ENCODE measurements at regions not wholly inside any gene's neighbourhood (a gene's known extent, or its start where the extent isn't known, plus 50 kb on each side); places are given as distances from the start of the nearest gene placed in this dataset.
"Not testable (repeated sequence)": the region's sequence is repeated elsewhere in the genome, so short reads cannot be mapped to it uniquely, and the experiment has no call there.

DNA sequence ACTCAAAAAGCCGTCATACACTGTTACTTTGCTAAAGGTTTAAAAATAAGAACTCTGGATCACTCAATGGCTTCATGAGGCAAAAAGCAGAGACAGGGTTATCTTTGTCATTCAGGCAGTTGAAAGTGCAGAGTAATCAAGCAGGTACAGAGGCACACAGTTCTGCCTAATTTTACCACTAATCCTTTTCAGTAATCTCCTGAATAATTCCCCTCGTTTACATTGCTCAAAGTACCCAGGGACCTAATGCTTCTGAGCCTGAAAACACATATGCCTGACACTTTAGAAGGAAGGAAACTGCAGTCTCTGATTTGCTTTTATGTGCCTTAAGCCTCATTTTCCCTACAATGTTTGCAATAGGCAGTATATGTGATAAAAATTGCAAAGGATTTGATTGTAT lies 71.4 kb upstream of the TRAM1L1 start:
- H3K9me3 ChIP-seq (ENCODE audit: control insufficient read depth, insufficient read depth, low read length), result no peaks in the 10 kb centered on the region
- H3K27me3 ChIP-seq (ENCODE audit: control insufficient read depth, low read length), result no peaks in the 10 kb centered on the region
- no peak for TF ChIP-seq EZH2phosphoT487 (IDR thresholded peaks at IDR 0.05; ENCODE audit: borderline replicate concordance, low read length)
- TF ChIP-seq, protein P1, sequence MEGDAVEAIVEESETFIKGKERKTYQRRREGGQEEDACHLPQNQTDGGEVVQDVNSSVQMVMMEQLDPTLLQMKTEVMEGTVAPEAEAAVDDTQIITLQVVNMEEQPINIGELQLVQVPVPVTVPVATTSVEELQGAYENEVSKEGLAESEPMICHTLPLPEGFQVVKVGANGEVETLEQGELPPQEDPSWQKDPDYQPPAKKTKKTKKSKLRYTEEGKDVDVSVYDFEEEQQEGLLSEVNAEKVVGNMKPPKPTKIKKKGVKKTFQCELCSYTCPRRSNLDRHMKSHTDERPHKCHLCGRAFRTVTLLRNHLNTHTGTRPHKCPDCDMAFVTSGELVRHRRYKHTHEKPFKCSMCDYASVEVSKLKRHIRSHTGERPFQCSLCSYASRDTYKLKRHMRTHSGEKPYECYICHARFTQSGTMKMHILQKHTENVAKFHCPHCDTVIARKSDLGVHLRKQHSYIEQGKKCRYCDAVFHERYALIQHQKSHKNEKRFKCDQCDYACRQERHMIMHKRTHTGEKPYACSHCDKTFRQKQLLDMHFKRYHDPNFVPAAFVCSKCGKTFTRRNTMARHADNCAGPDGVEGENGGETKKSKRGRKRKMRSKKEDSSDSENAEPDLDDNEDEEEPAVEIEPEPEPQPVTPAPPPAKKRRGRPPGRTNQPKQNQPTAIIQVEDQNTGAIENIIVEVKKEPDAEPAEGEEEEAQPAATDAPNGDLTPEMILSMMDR (IDR thresholded peaks at IDR 0.05; ENCODE audit: low read depth, low read length, poor library complexity, severe bottlenecking), result no peak
- H3K27ac ChIP-seq (ENCODE audit: low read depth, low read length), result no peak overlapping the region
- H3K4me3 ChIP-seq (ENCODE audit: low read length), result no peak overlapping the region
- H4K20me1 ChIP-seq (ENCODE audit: control insufficient read depth, insufficient read depth, low read depth, low read length), result no peaks in the 10 kb centered on the region
- H3K9me2 ChIP-seq (replicated peaks; ENCODE audit: control insufficient read depth, low read length), result no peaks in the 10 kb centered on the region
- no peaks in the 10 kb centered on the region for H3F3A ChIP-seq (ENCODE audit: control insufficient read depth, insufficient read depth)
- H3K4me2 ChIP-seq (ENCODE audit: low read length), result no peak overlapping the region
- H3K4me1 ChIP-seq (ENCODE audit: control insufficient read depth, low read length), result no peaks in the 10 kb centered on the region
- no peaks in the 10 kb centered on the region for H3K79me2 ChIP-seq (ENCODE audit: control insufficient read depth, low read length)
- H3K36me3 ChIP-seq (ENCODE audit: control insufficient read depth, low read length), result no peaks in the 10 kb centered on the region

DNA sequence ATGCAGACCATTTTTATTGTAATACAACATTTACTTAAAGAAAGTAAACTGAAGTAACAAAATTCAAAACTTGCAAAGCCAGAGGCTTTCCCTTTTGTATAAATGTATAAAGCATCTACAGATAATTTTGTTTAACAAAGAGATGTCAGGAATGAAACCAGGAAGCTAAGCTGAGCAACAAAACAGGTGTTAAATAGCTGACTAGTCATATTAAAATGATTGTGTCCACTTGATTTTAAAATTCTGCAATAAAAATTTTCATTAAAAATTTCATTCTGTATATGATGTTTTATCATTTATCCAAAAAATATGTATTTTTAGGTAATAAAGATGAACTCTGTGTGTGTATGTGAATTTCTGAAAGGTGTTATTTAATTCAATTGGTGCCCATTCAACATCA lies 72.0 kb upstream of the TRAM1L1 start:
- no peaks in the 10 kb centered on the region for H3K4me1 ChIP-seq (ENCODE audit: control insufficient read depth, low read length)
- H3K9me2 ChIP-seq (replicated peaks; ENCODE audit: control insufficient read depth, low read length), result no peaks in the 10 kb centered on the region
- no peaks in the 10 kb centered on the region for H3K9me3 ChIP-seq (ENCODE audit: control insufficient read depth, insufficient read depth, low read length)
- H3K79me2 ChIP-seq (ENCODE audit: control insufficient read depth, low read length), result no peaks in the 10 kb centered on the region
- no peak overlapping the region for H3K27ac ChIP-seq (ENCODE audit: low read depth, low read length)
- no peak overlapping the region for H3K4me3 ChIP-seq (ENCODE audit: low read length)
- H3K27me3 ChIP-seq (ENCODE audit: control insufficient read depth, low read length), result no peaks in the 10 kb centered on the region
- H3K36me3 ChIP-seq (ENCODE audit: control insufficient read depth, low read length), result no peaks in the 10 kb centered on the region
- no peaks in the 10 kb centered on the region for H4K20me1 ChIP-seq (ENCODE audit: control insufficient read depth, insufficient read depth, low read depth, low read length)
- no peak overlapping the region for H3K4me2 ChIP-seq (ENCODE audit: low read length)
- TF ChIP-seq, protein P1 (IDR thresholded peaks at IDR 0.05; ENCODE audit: low read depth, low read length, poor library complexity, severe bottlenecking), result no peak
- TF ChIP-seq EZH2phosphoT487 (IDR thresholded peaks at IDR 0.05; ENCODE audit: borderline replicate concordance, low read length), result no peak
- H3F3A ChIP-seq (ENCODE audit: control insufficient read depth, insufficient read depth), result no peaks in the 10 kb centered on the region

DNA sequence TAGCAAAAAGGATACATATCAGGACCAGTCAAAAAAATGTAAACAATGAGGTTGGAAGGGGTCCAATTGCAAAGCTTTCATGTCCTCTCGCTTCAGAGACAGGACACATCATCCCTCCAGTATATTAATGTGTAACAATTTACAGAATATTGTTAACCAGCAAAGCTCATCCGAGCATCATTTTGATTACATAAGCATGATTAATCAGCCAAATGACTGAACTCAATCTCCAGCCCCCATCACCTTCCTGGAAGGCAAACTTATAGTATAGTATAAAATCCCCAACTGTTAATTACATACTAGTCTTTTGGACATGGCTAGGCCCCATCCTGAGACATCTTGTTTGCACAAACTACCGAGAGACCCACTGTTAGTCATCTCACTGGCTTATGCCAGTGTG lies 77.6 kb upstream of the TRAM1L1 start:
- H3K36me3 ChIP-seq (ENCODE audit: control insufficient read depth, low read length), result no peaks in the 10 kb centered on the region
- no peaks in the 10 kb centered on the region; the same call in 1 of the 2 replicates for H3K9me2 ChIP-seq (replicated peaks; ENCODE audit: control insufficient read depth, low read length)
- H3K27me3 ChIP-seq (ENCODE audit: control insufficient read depth, low read length), result no peaks in the 10 kb centered on the region
- H3K9me3 ChIP-seq (ENCODE audit: control insufficient read depth, insufficient read depth, low read length), result no peaks in the 10 kb centered on the region
- H3K4me3 ChIP-seq (ENCODE audit: low read length), result no peak overlapping the region
- no peak overlapping the region for H3K27ac ChIP-seq (ENCODE audit: low read depth, low read length)
- H3F3A ChIP-seq (ENCODE audit: control insufficient read depth, insufficient read depth), result no peaks in the 10 kb centered on the region
- H3K79me2 ChIP-seq (ENCODE audit: control insufficient read depth, low read length), result no peaks in the 10 kb centered on the region
- no peaks in the 10 kb centered on the region for H3K4me1 ChIP-seq (ENCODE audit: control insufficient read depth, low read length)
- no peaks in the 10 kb centered on the region for H4K20me1 ChIP-seq (ENCODE audit: control insufficient read depth, insufficient read depth, low read depth, low read length)
- no peak for TF ChIP-seq EZH2phosphoT487 (IDR thresholded peaks at IDR 0.05; ENCODE audit: borderline replicate concordance, low read length)
- TF ChIP-seq, protein P1 (IDR thresholded peaks at IDR 0.05; ENCODE audit: low read depth, low read length, poor library complexity, severe bottlenecking), result no peak
- no peak overlapping the region for H3K4me2 ChIP-seq (ENCODE audit: low read length)

DNA sequence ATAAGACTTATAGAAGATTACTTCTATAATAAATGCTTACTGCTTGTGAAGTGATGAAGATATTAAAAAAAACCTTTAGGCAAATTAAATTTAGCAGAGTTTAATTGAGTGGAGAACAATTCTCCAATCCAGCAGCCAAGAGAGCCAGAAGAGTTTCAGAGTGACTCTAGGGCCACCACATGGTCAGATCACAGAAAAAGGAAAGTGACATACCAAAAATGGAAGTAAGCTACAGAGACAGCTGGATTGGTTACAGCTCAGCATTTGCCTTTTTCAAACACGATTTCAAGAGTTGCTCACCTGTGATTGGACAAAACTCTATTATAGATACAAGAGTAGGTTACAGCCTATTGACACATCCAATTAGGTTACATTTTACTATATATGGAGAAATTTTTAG lies 79.0 kb upstream of the TRAM1L1 start:
- H3F3A ChIP-seq (ENCODE audit: control insufficient read depth, insufficient read depth), result no peaks in the 10 kb centered on the region
- no peaks in the 10 kb centered on the region for H4K20me1 ChIP-seq (ENCODE audit: control insufficient read depth, insufficient read depth, low read depth, low read length)
- H3K4me3 ChIP-seq (ENCODE audit: low read length), result no peak overlapping the region
- H3K4me1 ChIP-seq (ENCODE audit: control insufficient read depth, low read length), result no peaks in the 10 kb centered on the region
- no peak for TF ChIP-seq EZH2phosphoT487 (IDR thresholded peaks at IDR 0.05; ENCODE audit: borderline replicate concordance, low read length)
- TF ChIP-seq, protein P1 (IDR thresholded peaks at IDR 0.05; ENCODE audit: low read depth, low read length, poor library complexity, severe bottlenecking), result no peak
- H3K27me3 ChIP-seq (ENCODE audit: control insufficient read depth, low read length), result no peaks in the 10 kb centered on the region
- no peak overlapping the region for H3K4me2 ChIP-seq (ENCODE audit: low read length)
- no peak overlapping the region for H3K27ac ChIP-seq (ENCODE audit: low read depth, low read length)
- no peaks in the 10 kb centered on the region for H3K9me3 ChIP-seq (ENCODE audit: control insufficient read depth, insufficient read depth, low read length)
- H3K36me3 ChIP-seq (ENCODE audit: control insufficient read depth, low read length), result no peaks in the 10 kb centered on the region
- no peaks in the 10 kb centered on the region for H3K79me2 ChIP-seq (ENCODE audit: control insufficient read depth, low read length)
- H3K9me2 ChIP-seq (replicated peaks; ENCODE audit: control insufficient read depth, low read length), result no peaks in the 10 kb centered on the region; the same call in 1 of the 2 replicates

DNA sequence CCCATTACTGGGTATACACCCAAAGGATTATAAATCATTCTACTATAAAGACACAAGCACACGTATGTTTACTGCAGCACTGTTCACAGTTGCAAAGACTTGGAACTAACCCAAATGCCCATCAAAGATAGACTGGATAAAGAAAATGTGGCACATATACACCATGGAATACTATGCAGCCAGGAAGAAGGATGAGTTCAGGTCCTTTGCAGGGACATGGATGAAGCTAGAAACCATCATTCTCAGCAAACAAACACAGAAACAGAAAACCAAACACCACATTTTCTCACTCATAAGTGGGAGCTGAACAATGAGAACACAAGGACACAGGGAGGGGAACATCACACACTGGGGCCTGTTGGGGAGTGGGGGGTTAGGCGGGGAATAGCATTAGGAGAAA lies 90.0 kb upstream of the TRAM1L1 start:
- H3K27me3 ChIP-seq (ENCODE audit: control insufficient read depth, low read length); H3K9me3 ChIP-seq (ENCODE audit: control insufficient read depth, insufficient read depth, low read length); H3K79me2 ChIP-seq (ENCODE audit: control insufficient read depth, low read length): not testable (repeated sequence)

More for the DNA sequence above, 90.0 kb upstream of the TRAM1L1 start:
- H3K27ac ChIP-seq (ENCODE audit: low read depth, low read length); H3K4me2 ChIP-seq (ENCODE audit: low read length); H3K4me3 ChIP-seq (ENCODE audit: low read length); H4K20me1 ChIP-seq (ENCODE audit: control insufficient read depth, insufficient read depth, low read depth, low read length); H3K36me3 ChIP-seq (ENCODE audit: control insufficient read depth, low read length); H3F3A ChIP-seq (ENCODE audit: control insufficient read depth, insufficient read depth); H3K4me1 ChIP-seq (ENCODE audit: control insufficient read depth, low read length); H3K9me2 ChIP-seq (replicated peaks; ENCODE audit: control insufficient read depth, low read length): not testable (repeated sequence)
